Kidney (tissue), 13 donors: ENCODE measurements at regions not wholly inside any gene's neighbourhood (a gene's known extent, or its start where the extent isn't known, plus 50 kb on each side); places are given as distances from the start of the nearest gene placed in this dataset.

Experiments
- DNase-seq, 5 donors: peaks; one replicate each; pipeline ENCODE4 v3.0.0-alpha.2; 2013 to 2020
- FAIRE-seq: peaks from 2 replicates; lab custom pipeline; 2012; peaks lifted over from hg19 to GRCh38; lab: Jason Lieb, UNC
- H3K27ac ChIP-seq, 2 donors: one replicate each; pipeline ENCODE4 v1.7.0; 2013; ENCODE audit warnings: low read depth in 2 of 2, low read length in 2 of 2, inconsistent platforms in 1 of 2
- H3K27me3 ChIP-seq: one replicate; pipeline ENCODE4 v1.7.1; 2013; ENCODE audit warnings: low read length, inconsistent platforms; ENCODE audit not compliant: control insufficient read depth, insufficient read depth
- H3K36me3 ChIP-seq, 3 donors: one replicate each; pipeline versions ENCODE4 v1.7.0 to v1.7.1; 2013; ENCODE audit warnings: low read length in 3 of 3, control low read depth in 1 of 3, inconsistent platforms in 1 of 3; ENCODE audit not compliant: insufficient read depth in 3 of 3, control insufficient read depth in 2 of 3
- H3K4me1 ChIP-seq, 3 donors: one replicate each; pipeline versions ENCODE4 v1.7.0 to v1.7.1; 2013; ENCODE audit warnings: low read length in 3 of 3, inconsistent platforms in 1 of 3, low read depth in 1 of 3; ENCODE audit not compliant: control insufficient read depth in 2 of 3, insufficient read depth in 2 of 3
- H3K4me3 ChIP-seq, 3 donors: one replicate each; pipeline versions ENCODE4 v1.7.0 to v1.8.1; 2013; ENCODE audit warnings: low read length in 3 of 3, control low read depth in 1 of 3, inconsistent platforms in 1 of 3
- H3K9ac ChIP-seq, 3 donors: one replicate each; pipeline versions ENCODE4 v1.7.0 to v1.7.1; 2013; ENCODE audit warnings: low read length in 3 of 3, control low read depth in 1 of 3, inconsistent platforms in 1 of 3
- H3K9me3 ChIP-seq, 3 donors: one replicate each; pipeline versions ENCODE4 v1.7.0 to v1.7.1; 2013; ENCODE audit warnings: low read length in 3 of 3, control low read depth in 1 of 3, inconsistent platforms in 1 of 3; ENCODE audit not compliant: control insufficient read depth in 2 of 3, insufficient read depth in 1 of 3
- intact Hi-C: fragments of 100-400 bp; cut with DNase I; formaldehyde crosslinking; loops from one replicate; pipeline ENCODE4 v1.11.1; 2022
- TF ChIP-seq, protein P1 (sequence below): IDR thresholded peaks from 3 replicates; pipeline ENCODE4 v1.5.1; 2012; ENCODE audit warnings: mild to moderate bottlenecking, moderate library complexity, borderline replicate concordance; ENCODE audit not compliant: insufficient read depth; ENCODE audit errors: extremely low read depth
- donor health status: control.
- donor health status: control.
- donor health status: control.
- donor health status: control.
- donor health status: control.
- donor health status: DM: yes; HTN: yes; CAD: no.
- donor health status: Normal renal cell carcinoma (clear cell type).

DNA sequence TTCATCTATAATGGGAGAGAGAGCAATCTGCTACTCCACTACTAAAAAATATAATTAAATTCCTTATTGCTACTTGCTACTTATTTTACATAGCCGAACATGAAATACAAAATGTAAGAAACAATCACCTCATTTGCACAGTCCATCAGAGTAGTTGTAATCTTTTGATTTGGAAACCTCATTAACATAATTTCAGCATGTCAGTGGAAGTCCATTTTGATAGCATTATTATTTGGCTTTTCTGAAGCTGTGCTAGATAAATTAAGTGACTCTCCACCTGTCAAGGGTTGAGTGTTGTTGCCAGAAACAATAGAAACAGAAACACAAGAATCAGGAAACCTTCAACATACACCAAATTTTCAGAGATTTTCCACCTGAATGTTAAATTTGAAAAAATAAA is 250.0 kb downstream of the RFPL4B start:
- H3K4me1 ChIP-seq = no peaks in the 10 kb centered on the region
- intact Hi-C loops = no loop called here
- no peak overlapping the region for H3K27ac ChIP-seq
- TF ChIP-seq, protein P1, sequence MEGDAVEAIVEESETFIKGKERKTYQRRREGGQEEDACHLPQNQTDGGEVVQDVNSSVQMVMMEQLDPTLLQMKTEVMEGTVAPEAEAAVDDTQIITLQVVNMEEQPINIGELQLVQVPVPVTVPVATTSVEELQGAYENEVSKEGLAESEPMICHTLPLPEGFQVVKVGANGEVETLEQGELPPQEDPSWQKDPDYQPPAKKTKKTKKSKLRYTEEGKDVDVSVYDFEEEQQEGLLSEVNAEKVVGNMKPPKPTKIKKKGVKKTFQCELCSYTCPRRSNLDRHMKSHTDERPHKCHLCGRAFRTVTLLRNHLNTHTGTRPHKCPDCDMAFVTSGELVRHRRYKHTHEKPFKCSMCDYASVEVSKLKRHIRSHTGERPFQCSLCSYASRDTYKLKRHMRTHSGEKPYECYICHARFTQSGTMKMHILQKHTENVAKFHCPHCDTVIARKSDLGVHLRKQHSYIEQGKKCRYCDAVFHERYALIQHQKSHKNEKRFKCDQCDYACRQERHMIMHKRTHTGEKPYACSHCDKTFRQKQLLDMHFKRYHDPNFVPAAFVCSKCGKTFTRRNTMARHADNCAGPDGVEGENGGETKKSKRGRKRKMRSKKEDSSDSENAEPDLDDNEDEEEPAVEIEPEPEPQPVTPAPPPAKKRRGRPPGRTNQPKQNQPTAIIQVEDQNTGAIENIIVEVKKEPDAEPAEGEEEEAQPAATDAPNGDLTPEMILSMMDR = no peak
- FAIRE-seq = no peak
- H3K9ac ChIP-seq = no peak overlapping the region
- no peak for DNase-seq
- H3K36me3 ChIP-seq = no peaks in the 10 kb centered on the region
- H3K27me3 ChIP-seq = no peaks in the 10 kb centered on the region
- H3K9me3 ChIP-seq = peaks cover 0 to 7% (median 6%) of the 10 kb centered on the region in 3 donors
- no peak overlapping the region for H3K4me3 ChIP-seq

DNA sequence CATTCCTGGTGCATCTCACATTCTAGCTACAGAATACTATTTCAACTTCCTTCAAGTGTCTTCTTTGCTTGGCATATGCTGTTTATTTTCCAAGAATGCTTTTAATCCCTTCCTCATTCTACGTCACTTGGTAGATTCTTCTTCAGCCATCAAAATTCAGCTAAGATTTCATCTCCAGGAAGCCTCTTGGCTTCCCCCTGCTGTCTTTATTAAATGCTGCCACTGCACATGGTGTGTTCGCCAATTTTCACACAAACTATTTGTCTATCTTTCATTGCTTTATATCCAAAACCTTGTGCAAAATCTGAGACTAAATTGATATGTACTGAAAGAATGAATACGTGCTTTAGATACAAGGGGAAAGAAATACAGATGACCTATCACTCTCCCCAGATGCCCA is 253.0 kb downstream of the RFPL4B start:
- intact Hi-C loops = no loop called here
- FAIRE-seq (no peak), DNase-seq (no peak)
- H3K9me3 ChIP-seq = no peaks in the 10 kb centered on the region
- H3K9ac ChIP-seq = no peak overlapping the region
- no peaks in the 10 kb centered on the region for H3K4me1 ChIP-seq
- no peak overlapping the region for H3K27ac ChIP-seq
- H3K36me3 ChIP-seq = no peaks in the 10 kb centered on the region
- H3K4me3 ChIP-seq = no peak overlapping the region
- TF ChIP-seq, protein P1 = no peak
- H3K27me3 ChIP-seq = no peaks in the 10 kb centered on the region

DNA sequence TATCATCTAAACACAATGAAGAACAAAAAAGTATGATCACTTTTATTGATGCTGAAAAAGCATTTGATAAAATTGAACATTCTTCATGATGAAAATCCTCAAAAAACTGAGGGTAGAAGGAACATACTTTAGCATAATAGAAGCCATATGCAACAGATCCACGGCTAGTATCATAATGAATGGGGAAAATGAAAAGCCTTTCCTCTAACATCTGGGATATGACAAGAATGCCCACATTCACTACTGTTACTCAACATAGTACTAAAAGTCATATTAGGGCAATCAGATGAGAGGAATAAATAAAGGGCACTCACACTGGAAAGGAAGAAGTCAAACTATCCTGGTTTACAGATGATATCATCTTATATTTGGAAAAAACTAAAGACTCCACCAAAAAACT is 256.6 kb downstream of the RFPL4B start:
- DNase-seq (no peak), FAIRE-seq (no peak)
- no peaks in the 10 kb centered on the region for H3K9me3 ChIP-seq
- no peaks in the 10 kb centered on the region for H3K36me3 ChIP-seq
- no peak overlapping the region for H3K27ac ChIP-seq
- intact Hi-C loops = no loop called here
- TF ChIP-seq, protein P1 = no peak
- H3K4me3 ChIP-seq = no peak overlapping the region
- H3K27me3 ChIP-seq = no peaks in the 10 kb centered on the region
- H3K4me1 ChIP-seq = no peaks in the 10 kb centered on the region
- H3K9ac ChIP-seq = no peak overlapping the region
